GM21515 (cell line): ENCODE measurements at regions not wholly inside any gene's neighbourhood (a gene's known extent, or its start where the extent isn't known, plus 50 kb on each side); places are given as distances from the start of the nearest gene placed in this dataset.
"Not testable (repeated sequence)": the region's sequence is repeated elsewhere in the genome, so short reads cannot be mapped to it uniquely, and the experiment has no call there.

Experiments used
- ATAC-seq: cut with Tn5 transposase; IDR thresholded peaks from one replicate; pipeline ENCODE4 v1.9.1; 2021; ENCODE audit not compliant: unreplicated experiment

- no peak for ATAC-seq
Observed at GRCh38 chr14:40296821-40297220, 864.6 kb upstream of the FBXO33 start.

GRCh38 chr14:40292664-40293063 is 860.4 kb upstream of the FBXO33 start:
- ATAC-seq: no peak

- no peak for ATAC-seq
Observed at GRCh38 chr14:40282196-40282595, 850.0 kb upstream of the FBXO33 start.

GRCh38 chr14:40280652-40281051 is 848.4 kb upstream of the FBXO33 start:
- no peak for ATAC-seq

GRCh38 chr14:40273417-40273816 is 841.2 kb upstream of the FBXO33 start:
- ATAC-seq: no peak

GRCh38 chr14:40271480-40271879 is 839.2 kb upstream of the FBXO33 start:
- ATAC-seq: no peak

GRCh38 chr14:40269436-40269835 is 837.2 kb upstream of the FBXO33 start:
- no peak for ATAC-seq

- ATAC-seq: no peak
Observed at GRCh38 chr14:40268236-40268635, 836.0 kb upstream of the FBXO33 start.

GRCh38 chr14:40265096-40265495 is 832.9 kb upstream of the FBXO33 start:
- no peak for ATAC-seq

GRCh38 chr14:40252817-40253447 is 820.7 kb upstream of the FBXO33 start:
- ATAC-seq: no peak

GRCh38 chr14:40248671-40249070 is 816.4 kb upstream of the FBXO33 start:
- ATAC-seq: no peak

GRCh38 chr14:40240245-40240859 is 808.1 kb upstream of the FBXO33 start:
- ATAC-seq: no peak

- ATAC-seq: no peak
Observed at GRCh38 chr14:40232302-40232701, 800.1 kb upstream of the FBXO33 start.

GRCh38 chr14:40229676-40230075 is 797.4 kb upstream of the FBXO33 start:
- no peak for ATAC-seq

GRCh38 chr14:40222996-40223395 is 790.8 kb upstream of the FBXO33 start:
- ATAC-seq: no peak

- no peak for ATAC-seq
Observed at GRCh38 chr14:40221428-40221827, 789.2 kb upstream of the FBXO33 start.

GRCh38 chr14:40219032-40219431 is 786.8 kb upstream of the FBXO33 start:
- ATAC-seq: no peak

GRCh38 chr14:40218282-40218941 is 786.2 kb upstream of the FBXO33 start:
- no peak for ATAC-seq

- no peak for ATAC-seq
Observed at GRCh38 chr14:40216976-40217375, 784.7 kb upstream of the FBXO33 start.

- not testable (repeated sequence) for ATAC-seq
Observed at GRCh38 chr14:40216408-40216807, 784.2 kb upstream of the FBXO33 start.

- no peak for ATAC-seq
Observed at GRCh38 chr14:40213701-40214100, 781.5 kb upstream of the FBXO33 start.

GRCh38 chr14:40204441-40205175 is 772.4 kb upstream of the FBXO33 start:
- ATAC-seq: no peak
